Calu3 (cell line): ENCODE measurements at regions not wholly inside any gene's neighbourhood (a gene's known extent, or its start where the extent isn't known, plus 50 kb on each side); places are given as distances from the start of the nearest gene placed in this dataset.

Experiments
- BruUV-seq: library from RNA; stranded (reverse); fragments of 400-500 nt; replicated peaks from 2 replicates; lab custom pipeline; 2021; lab: Mats Ljungman, UMichigan
- CTCF ChIA-PET: fragments of 300-600 bp; sonication (Branson Sonifier 250); formaldehyde crosslinking; loops from one replicate; lab custom pipeline; 2022; ENCODE audit warnings: antibody characterized with exemption; lab: Charles Lee
- DNase-seq: peaks from one replicate; pipeline ENCODE4 v3.0.0; 2022
- H3K27ac Mint-ChIP-seq: one replicate; pipeline ENCODE4 v1.8.0; 2022; ENCODE audit warnings: mixed read lengths; ENCODE audit not compliant: unreplicated experiment
- H3K27me3 Mint-ChIP-seq: one replicate; pipeline ENCODE4 v1.8.0; 2022; ENCODE audit warnings: mixed read lengths; ENCODE audit not compliant: unreplicated experiment
- H3K36me3 Mint-ChIP-seq: one replicate; pipeline ENCODE4 v1.8.0; 2022; ENCODE audit warnings: mild to moderate bottlenecking, moderate library complexity, mixed read lengths; ENCODE audit not compliant: insufficient read depth, unreplicated experiment
- H3K4me1 Mint-ChIP-seq: one replicate; pipeline ENCODE4 v1.8.0; 2022; ENCODE audit warnings: mild to moderate bottlenecking, low read depth, mixed read lengths; ENCODE audit not compliant: unreplicated experiment
- H3K4me3 Mint-ChIP-seq: one replicate; pipeline ENCODE4 v1.8.0; 2022; ENCODE audit warnings: mild to moderate bottlenecking, low read depth, moderate library complexity, mixed read lengths; ENCODE audit not compliant: unreplicated experiment
- H3K9me3 Mint-ChIP-seq: one replicate; pipeline ENCODE4 v1.8.0; 2022; ENCODE audit warnings: low read depth, mixed read lengths; ENCODE audit not compliant: unreplicated experiment
- intact Hi-C: fragments of 100-400 bp; cut with micrococcal nuclease; formaldehyde crosslinking; loops from one replicate; pipeline ENCODE4 v1.10.0; 2022; ENCODE audit not compliant: unreplicated experiment
- TF ChIP-seq, protein P1 (sequence below): fragments of 200-600 bp; IDR thresholded peaks from one replicate; pipeline ENCODE4 v1.8.0; 2022; ENCODE audit warnings: antibody characterized with exemption; ENCODE audit not compliant: unreplicated experiment

DNA sequence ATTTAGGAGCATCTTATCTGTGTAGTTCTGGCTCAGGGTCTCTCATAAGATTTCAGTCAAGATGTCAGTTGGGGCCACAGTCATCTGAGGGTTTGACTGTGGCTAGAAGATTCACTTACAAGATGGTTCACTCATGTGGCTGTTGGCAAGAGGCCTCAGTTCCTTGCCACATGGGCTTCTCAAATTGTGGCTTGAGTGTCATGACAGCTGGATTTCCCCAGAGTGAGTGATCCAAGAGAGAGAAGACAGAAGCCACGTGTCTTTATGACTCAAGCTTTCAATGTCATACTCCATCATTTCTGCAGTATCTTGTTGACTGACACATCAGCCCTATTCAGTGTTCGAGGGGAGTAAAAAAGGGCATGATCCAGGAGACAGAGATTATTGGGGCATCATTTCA lies 131.3 kb upstream of the AP1S2 start:
- H3K4me3 Mint-ChIP-seq, result no peak overlapping the region
- no peaks in the 10 kb centered on the region for H3K4me1 Mint-ChIP-seq
- no peak overlapping the region for H3K27ac Mint-ChIP-seq
- BruUV-seq, result no TSS peak
- intact Hi-C loops, result no loop called here
- TF ChIP-seq, protein P1, sequence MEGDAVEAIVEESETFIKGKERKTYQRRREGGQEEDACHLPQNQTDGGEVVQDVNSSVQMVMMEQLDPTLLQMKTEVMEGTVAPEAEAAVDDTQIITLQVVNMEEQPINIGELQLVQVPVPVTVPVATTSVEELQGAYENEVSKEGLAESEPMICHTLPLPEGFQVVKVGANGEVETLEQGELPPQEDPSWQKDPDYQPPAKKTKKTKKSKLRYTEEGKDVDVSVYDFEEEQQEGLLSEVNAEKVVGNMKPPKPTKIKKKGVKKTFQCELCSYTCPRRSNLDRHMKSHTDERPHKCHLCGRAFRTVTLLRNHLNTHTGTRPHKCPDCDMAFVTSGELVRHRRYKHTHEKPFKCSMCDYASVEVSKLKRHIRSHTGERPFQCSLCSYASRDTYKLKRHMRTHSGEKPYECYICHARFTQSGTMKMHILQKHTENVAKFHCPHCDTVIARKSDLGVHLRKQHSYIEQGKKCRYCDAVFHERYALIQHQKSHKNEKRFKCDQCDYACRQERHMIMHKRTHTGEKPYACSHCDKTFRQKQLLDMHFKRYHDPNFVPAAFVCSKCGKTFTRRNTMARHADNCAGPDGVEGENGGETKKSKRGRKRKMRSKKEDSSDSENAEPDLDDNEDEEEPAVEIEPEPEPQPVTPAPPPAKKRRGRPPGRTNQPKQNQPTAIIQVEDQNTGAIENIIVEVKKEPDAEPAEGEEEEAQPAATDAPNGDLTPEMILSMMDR, result no peak
- CTCF ChIA-PET, result no interaction called here
- H3K27me3 Mint-ChIP-seq, result no peaks in the 10 kb centered on the region
- no peaks in the 10 kb centered on the region for H3K36me3 Mint-ChIP-seq
- H3K9me3 Mint-ChIP-seq, result no peaks in the 10 kb centered on the region
- no peak for DNase-seq

DNA sequence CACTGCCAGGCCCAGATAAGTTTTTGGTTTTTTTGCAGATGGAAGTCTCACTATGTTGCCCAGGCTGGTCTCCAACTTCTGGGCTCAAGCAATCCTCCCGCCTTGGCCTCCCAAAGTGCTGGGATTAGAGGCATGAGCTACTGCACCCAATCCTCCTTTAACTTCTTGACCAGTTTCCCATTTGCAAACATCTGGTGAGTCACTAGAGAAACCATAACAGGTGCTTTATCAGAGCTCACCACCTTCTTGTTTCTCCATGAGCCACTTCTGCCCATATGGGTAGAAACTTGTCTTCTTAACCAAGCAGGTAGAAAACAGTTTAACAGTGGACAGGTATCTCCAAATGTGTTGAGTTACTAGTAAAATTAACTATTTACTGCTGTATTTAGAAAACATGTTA lies 128.4 kb upstream of the AP1S2 start:
- H3K4me3 Mint-ChIP-seq, result no peak overlapping the region
- TF ChIP-seq, protein P1, result no peak
- H3K27me3 Mint-ChIP-seq, result no peaks in the 10 kb centered on the region
- BruUV-seq, result no TSS peak
- H3K9me3 Mint-ChIP-seq, result no peaks in the 10 kb centered on the region
- no peak for DNase-seq
- CTCF ChIA-PET, result no interaction called here
- H3K4me1 Mint-ChIP-seq, result no peaks in the 10 kb centered on the region
- intact Hi-C loops, result no loop called here
- H3K36me3 Mint-ChIP-seq, result no peaks in the 10 kb centered on the region
- no peak overlapping the region for H3K27ac Mint-ChIP-seq

DNA sequence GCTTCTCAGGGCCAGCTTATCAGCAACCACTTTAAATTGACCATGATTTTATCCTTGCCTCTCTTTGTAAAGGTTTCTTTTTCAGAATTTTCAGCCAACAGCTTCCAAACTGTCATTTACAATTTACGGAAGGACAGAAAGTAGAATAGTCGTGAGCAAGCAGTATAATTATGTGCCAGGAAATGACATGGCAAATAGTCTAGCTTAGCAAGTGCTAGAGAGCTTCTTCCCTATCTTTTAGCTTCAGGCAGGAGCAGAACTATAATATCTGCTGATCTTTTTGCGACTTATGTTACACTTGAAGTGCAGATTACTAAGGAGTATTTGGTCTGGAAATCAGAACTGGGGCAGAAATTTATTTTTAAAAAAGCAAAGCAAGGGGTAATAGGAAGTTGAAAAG lies 123.0 kb upstream of the AP1S2 start:
- H3K27ac Mint-ChIP-seq, result no peak overlapping the region

DNA sequence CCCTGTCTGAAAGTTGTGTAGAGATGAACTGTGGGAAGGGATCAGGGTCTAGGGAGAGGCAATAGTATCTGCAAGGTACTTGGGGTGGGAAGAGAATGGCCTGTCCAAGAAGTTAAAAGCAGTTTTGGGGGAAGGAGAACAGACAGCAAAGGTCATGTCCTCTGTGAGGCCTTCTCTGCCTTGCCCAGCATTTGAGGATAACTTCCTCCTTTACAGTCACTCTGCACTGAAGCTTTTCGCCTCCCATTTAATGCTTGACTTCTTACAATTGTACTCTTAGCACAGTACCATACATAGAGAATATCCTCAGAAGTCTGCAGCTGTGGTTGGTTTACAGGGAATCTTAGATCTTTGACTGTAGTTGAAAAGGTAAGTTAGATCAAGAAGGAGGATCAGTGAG lies 121.8 kb upstream of the AP1S2 start:
- DNase-seq, result no peak
- intact Hi-C loops, result loop anchor here (10.0 kb wide), 1 partner anchor 162 kb away; no protein-coding TSS in a partner anchor
- Mint-ChIP-seq H3K4me1 (no peaks in the 10 kb centered on the region), H3K4me3 (no peak overlapping the region), H3K27me3 (no peaks in the 10 kb centered on the region), H3K9me3 (no peaks in the 10 kb centered on the region), H3K27ac (no peak overlapping the region), H3K36me3 (no peaks in the 10 kb centered on the region)
- BruUV-seq, result no TSS peak
- CTCF ChIA-PET, result interaction anchor here (0.7 kb wide), 1 partner anchor 49 kb away, joined by 3 read pairs; no protein-coding TSS in a partner anchor
- TF ChIP-seq, protein P1, result no peak

More for the DNA sequence above, 123.0 kb upstream of the AP1S2 start:
- CTCF ChIA-PET, result interaction anchor here (0.6 kb wide), 1 partner anchor 201 kb away, joined by 4 read pairs; no protein-coding TSS in a partner anchor
- no peaks in the 10 kb centered on the region for H3K9me3 Mint-ChIP-seq
- no peak overlapping the region for H3K4me3 Mint-ChIP-seq
- no peaks in the 10 kb centered on the region for H3K27me3 Mint-ChIP-seq
- H3K4me1 Mint-ChIP-seq, result no peaks in the 10 kb centered on the region
- TF ChIP-seq, protein P1, result no peak
- no TSS peak for BruUV-seq
- no peak for DNase-seq
- H3K36me3 Mint-ChIP-seq, result no peaks in the 10 kb centered on the region
- intact Hi-C loops, result loop anchor here (10.0 kb wide), 1 partner anchor 163 kb away; no protein-coding TSS in a partner anchor
